ENCODE measurements at regions not wholly inside any gene's neighbourhood (a gene's known extent, or its start where the extent isn't known, plus 50 kb on each side); places are given as distances from the start of the nearest gene placed in this dataset.

DNA sequence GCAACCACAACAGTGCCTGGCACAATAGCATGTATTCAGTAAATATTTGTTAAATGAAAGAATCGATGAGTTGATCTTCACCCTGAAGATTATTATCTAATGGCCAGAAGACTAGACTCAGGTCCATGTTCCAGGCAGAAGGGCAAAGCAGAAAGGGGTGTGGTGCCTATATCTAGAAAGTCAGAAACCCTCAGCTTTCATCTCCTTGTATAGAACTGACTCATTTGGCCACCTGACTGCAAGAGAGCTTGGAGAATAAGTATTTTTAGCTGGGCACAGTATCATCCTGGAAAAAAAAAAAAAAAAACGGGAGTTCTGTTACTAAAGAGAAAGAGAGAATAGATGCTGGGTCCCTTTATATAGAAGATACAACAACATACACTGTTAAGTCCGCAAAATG, 69.7 kb upstream of the SPRED1 start:
- Histone ChIP-seq H3K9me3 (ENCODE audit: control insufficient read depth, low read length) (no peaks in the 10 kb centered on the region), H2BK5ac (ENCODE audit: low read depth, low read length, poor library complexity, severe bottlenecking) (no peak overlapping the region), H3K79me1 (replicated peaks; ENCODE audit: low read length, poor library complexity, severe bottlenecking) (no peaks in the 10 kb centered on the region), H2AK5ac (ENCODE audit: low read length, severe bottlenecking) (no peak overlapping the region), H3K4ac (ENCODE audit: low read depth in 1 of 2, low read length in 2 of 2) (no peak overlapping the region), H3K9ac (ENCODE audit: low read length) (no peak overlapping the region), H3K27ac (ENCODE audit: low read length, poor library complexity, severe bottlenecking) (no peak overlapping the region), H3K4me1 (ENCODE audit: control insufficient read depth, insufficient read depth, low read depth, low read length) (peaks cover 2% of the 10 kb centered on the region), H3K27me3 (ENCODE audit: control insufficient read depth in 1 of 2, insufficient read depth in 1 of 2, low read length in 2 of 2) (no peaks in the 10 kb centered on the region), H3K23ac (ENCODE audit: low read length in 2 of 2) (no peak overlapping the region), H3K18ac (ENCODE audit: low read depth in 1 of 2, low read length in 2 of 2) (no peak overlapping the region), H2BK12ac (ENCODE audit: low read length in 2 of 2) (no peak overlapping the region), H2AFZ (ENCODE audit: low read depth, low read length) (no peak overlapping the region), H3K4me3 (ENCODE audit: insufficient read depth in 1 of 2, low read depth in 1 of 2, low read length in 2 of 2) (no peak overlapping the region), H3K4me2 (ENCODE audit: low read length, poor library complexity, severe bottlenecking) (no peak overlapping the region), H2BK120ac (ENCODE audit: low read depth, low read length) (no peak overlapping the region), H3K36me3 (ENCODE audit: control insufficient read depth in 1 of 2, insufficient read depth in 2 of 2, low read depth in 1 of 2, low read length in 2 of 2) (no peaks in the 10 kb centered on the region), H4K91ac (ENCODE audit: low read length) (no peak overlapping the region), H2BK15ac (ENCODE audit: low read depth, poor library complexity, severe bottlenecking) (no peak overlapping the region), H4K8ac (ENCODE audit: low read length) (no peak overlapping the region), H3K14ac (ENCODE audit: low read length in 2 of 2) (no peak overlapping the region)
- DNase-seq, result no peak
- 96% methylated on average over 2 of the region's 3 CpGs for WGBS

DNA sequence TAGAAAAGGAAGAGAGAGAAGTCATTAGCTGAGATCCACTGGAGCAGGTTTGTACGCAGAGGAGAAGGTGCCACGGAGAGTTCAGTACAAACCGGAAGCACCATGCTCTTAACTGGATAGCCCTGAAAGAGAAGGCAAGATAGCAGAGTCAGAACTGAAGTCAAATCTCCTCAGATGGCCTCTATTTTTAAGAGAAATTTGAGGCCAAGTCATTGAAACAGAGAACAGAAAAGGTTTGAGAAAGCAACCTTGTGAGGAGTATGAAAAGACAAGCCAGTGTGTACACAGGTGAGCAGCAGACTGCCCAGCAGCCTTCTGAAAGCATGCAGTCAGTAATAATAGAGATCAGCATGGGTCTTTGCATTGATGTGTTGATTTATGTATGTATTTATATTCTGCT, 66.1 kb upstream of the SPRED1 start:
- 83% methylated on average over 3 of the region's 3 CpGs for WGBS
- no peaks in the 10 kb centered on the region for H3K79me1 ChIP-seq (replicated peaks; ENCODE audit: low read length, poor library complexity, severe bottlenecking)
- H3K36me3 ChIP-seq (ENCODE audit: control insufficient read depth in 1 of 2, insufficient read depth in 2 of 2, low read depth in 1 of 2, low read length in 2 of 2), result no peaks in the 10 kb centered on the region
- H3K4me3 ChIP-seq (ENCODE audit: insufficient read depth in 1 of 2, low read depth in 1 of 2, low read length in 2 of 2), result no peak overlapping the region
- no peak overlapping the region for H3K27ac ChIP-seq (ENCODE audit: low read length, poor library complexity, severe bottlenecking)
- H3K9me3 ChIP-seq (ENCODE audit: control insufficient read depth, low read length), result no peaks in the 10 kb centered on the region
- no peak overlapping the region for H3K14ac ChIP-seq (ENCODE audit: low read length in 2 of 2)
- no peak for DNase-seq
- H3K4me2 ChIP-seq (ENCODE audit: low read length, poor library complexity, severe bottlenecking), result no peak overlapping the region
- H2BK15ac ChIP-seq (ENCODE audit: low read depth, poor library complexity, severe bottlenecking), result no peak overlapping the region
- no peak overlapping the region for H2AK5ac ChIP-seq (ENCODE audit: low read length, severe bottlenecking)
- no peaks in the 10 kb centered on the region for H3K27me3 ChIP-seq (ENCODE audit: control insufficient read depth in 1 of 2, insufficient read depth in 1 of 2, low read length in 2 of 2)
- H2AFZ ChIP-seq (ENCODE audit: low read depth, low read length), result no peak overlapping the region
- no peak overlapping the region for H3K4ac ChIP-seq (ENCODE audit: low read depth in 1 of 2, low read length in 2 of 2)
- no peak overlapping the region for H3K23ac ChIP-seq (ENCODE audit: low read length in 2 of 2)
- H2BK12ac ChIP-seq (ENCODE audit: low read length in 2 of 2), result no peak overlapping the region
- no peak overlapping the region for H3K9ac ChIP-seq (ENCODE audit: low read length)
- H3K4me1 ChIP-seq (ENCODE audit: control insufficient read depth, insufficient read depth, low read depth, low read length), result peaks cover 6% of the 10 kb centered on the region
- H3K18ac ChIP-seq (ENCODE audit: low read depth in 1 of 2, low read length in 2 of 2), result no peak overlapping the region
- H2BK120ac ChIP-seq (ENCODE audit: low read depth, low read length), result no peak overlapping the region
- no peak overlapping the region for H2BK5ac ChIP-seq (ENCODE audit: low read depth, low read length, poor library complexity, severe bottlenecking)
- peak overlapping the region; percentile 37 for H4K8ac ChIP-seq (ENCODE audit: low read length)
- H4K91ac ChIP-seq (ENCODE audit: low read length), result no peak overlapping the region

DNA sequence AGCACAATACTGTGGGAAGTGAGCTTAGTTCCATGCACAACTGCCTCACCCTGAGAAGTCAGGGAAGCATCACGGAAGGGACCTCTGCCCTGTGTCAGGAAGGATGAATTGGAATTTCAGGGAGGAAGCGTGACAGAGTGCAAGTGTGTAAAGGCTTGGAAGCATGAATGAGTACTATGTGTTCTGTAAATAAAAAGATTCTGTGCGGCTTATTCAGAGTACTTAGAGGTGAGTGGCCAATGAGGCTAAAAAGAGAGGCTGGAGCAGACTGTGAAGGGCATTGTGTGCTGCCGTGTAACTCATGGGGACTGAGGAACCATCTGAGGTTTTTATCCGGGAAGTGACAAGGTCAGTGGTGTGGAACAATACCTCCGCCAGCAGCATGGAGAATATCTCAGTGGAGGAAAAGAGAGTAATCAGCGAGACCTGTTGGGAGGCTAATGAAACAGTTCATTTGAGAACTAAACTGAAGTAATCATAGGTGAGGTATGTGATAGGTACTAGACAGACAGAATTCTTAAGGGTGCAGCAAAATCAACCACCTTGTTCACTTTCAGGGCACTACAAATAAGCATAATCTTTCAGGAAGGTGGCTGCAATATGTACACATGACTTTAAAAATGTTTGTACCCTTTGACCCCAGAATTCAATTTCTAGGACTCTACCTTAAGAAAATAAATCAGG, 64.9 kb upstream of the SPRED1 start:
- Histone ChIP-seq H3K4me2 (ENCODE audit: low read length, poor library complexity, severe bottlenecking) (no peak overlapping the region), H3K18ac (ENCODE audit: low read depth in 1 of 2, low read length in 2 of 2) (no peak overlapping the region), H2BK15ac (ENCODE audit: low read depth, poor library complexity, severe bottlenecking) (no peak overlapping the region), H3K27me3 (ENCODE audit: control insufficient read depth in 1 of 2, insufficient read depth in 1 of 2, low read length in 2 of 2) (no peaks in the 10 kb centered on the region), H3K36me3 (ENCODE audit: control insufficient read depth in 1 of 2, insufficient read depth in 2 of 2, low read depth in 1 of 2, low read length in 2 of 2) (no peaks in the 10 kb centered on the region), H3K14ac (ENCODE audit: low read length in 2 of 2) (no peak overlapping the region), H4K8ac (ENCODE audit: low read length) (no peak overlapping the region), H3K9me3 (ENCODE audit: control insufficient read depth, low read length) (no peaks in the 10 kb centered on the region), H2AFZ (ENCODE audit: low read depth, low read length) (no peak overlapping the region), H3K79me1 (replicated peaks; ENCODE audit: low read length, poor library complexity, severe bottlenecking) (no peaks in the 10 kb centered on the region), H2BK12ac (ENCODE audit: low read length in 2 of 2) (no peak overlapping the region), H2BK5ac (ENCODE audit: low read depth, low read length, poor library complexity, severe bottlenecking) (no peak overlapping the region), H3K4ac (ENCODE audit: low read depth in 1 of 2, low read length in 2 of 2) (no peak overlapping the region), H3K23ac (ENCODE audit: low read length in 2 of 2) (no peak overlapping the region), H2AK5ac (ENCODE audit: low read length, severe bottlenecking) (no peak overlapping the region), H3K4me3 (ENCODE audit: insufficient read depth in 1 of 2, low read depth in 1 of 2, low read length in 2 of 2) (no peak overlapping the region), H4K91ac (ENCODE audit: low read length) (no peak overlapping the region), H3K4me1 (ENCODE audit: control insufficient read depth, insufficient read depth, low read depth, low read length) (peaks cover 8% of the 10 kb centered on the region), H3K27ac (ENCODE audit: low read length, poor library complexity, severe bottlenecking) (no peak overlapping the region), H2BK120ac (ENCODE audit: low read depth, low read length) (no peak overlapping the region), H3K9ac (ENCODE audit: low read length) (no peak overlapping the region)
- 67% methylated on average over 7 of the region's 7 CpGs for WGBS
- DNase-seq, result peak; percentile 61

DNA sequence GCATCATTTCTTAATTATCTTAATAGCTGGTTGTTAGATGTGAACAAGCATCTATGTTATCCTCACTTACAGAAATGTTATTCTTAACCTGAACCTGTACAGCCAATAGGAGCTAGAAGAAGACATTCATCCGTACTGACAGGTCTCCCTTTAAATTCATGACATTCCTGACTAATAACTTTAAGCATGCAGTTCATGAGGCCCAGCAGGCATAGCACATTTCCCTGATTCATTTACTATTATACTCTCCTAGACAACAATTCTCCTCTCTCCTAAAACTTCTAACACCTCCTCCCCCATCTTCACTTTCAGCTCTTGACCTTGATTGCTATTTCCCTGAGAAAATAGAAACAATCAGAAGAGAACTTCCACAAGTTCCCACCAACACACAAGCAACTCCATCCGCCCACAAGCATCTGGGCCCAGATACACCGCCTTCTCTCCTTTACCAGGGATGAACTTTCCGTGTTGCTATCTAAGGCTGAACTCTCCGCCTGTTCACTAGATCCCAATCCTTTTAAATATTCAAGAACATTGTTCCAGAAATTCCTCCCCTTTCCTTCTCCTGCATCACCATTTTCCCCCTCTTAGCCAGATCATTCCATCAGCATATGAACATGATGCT, 62.9 kb upstream of the SPRED1 start:
- DNase-seq, result no peak
- H3K4me3 ChIP-seq (ENCODE audit: insufficient read depth in 1 of 2, low read depth in 1 of 2, low read length in 2 of 2), result no peak overlapping the region
- no peaks in the 10 kb centered on the region for H3K27me3 ChIP-seq (ENCODE audit: control insufficient read depth in 1 of 2, insufficient read depth in 1 of 2, low read length in 2 of 2)
- peak overlapping the region; percentile 15 for H2AK5ac ChIP-seq (ENCODE audit: low read length, severe bottlenecking)
- no peaks in the 10 kb centered on the region for H3K9me3 ChIP-seq (ENCODE audit: control insufficient read depth, low read length)
- no peak overlapping the region for H2BK15ac ChIP-seq (ENCODE audit: low read depth, poor library complexity, severe bottlenecking)
- no peak overlapping the region for H3K14ac ChIP-seq (ENCODE audit: low read length in 2 of 2)
- no peak overlapping the region for H3K4ac ChIP-seq (ENCODE audit: low read depth in 1 of 2, low read length in 2 of 2)
- H2BK120ac ChIP-seq (ENCODE audit: low read depth, low read length), result no peak overlapping the region
- H3K18ac ChIP-seq (ENCODE audit: low read depth in 1 of 2, low read length in 2 of 2), result no peak overlapping the region
- H3K9ac ChIP-seq (ENCODE audit: low read length), result no peak overlapping the region
- H4K8ac ChIP-seq (ENCODE audit: low read length), result no peak overlapping the region
- no peak overlapping the region for H3K23ac ChIP-seq (ENCODE audit: low read length in 2 of 2)
- no peaks in the 10 kb centered on the region for H3K36me3 ChIP-seq (ENCODE audit: control insufficient read depth in 1 of 2, insufficient read depth in 2 of 2, low read depth in 1 of 2, low read length in 2 of 2)
- no peaks in the 10 kb centered on the region for H3K79me1 ChIP-seq (replicated peaks; ENCODE audit: low read length, poor library complexity, severe bottlenecking)
- H3K4me1 ChIP-seq (ENCODE audit: control insufficient read depth, insufficient read depth, low read depth, low read length), result peaks cover 8% of the 10 kb centered on the region
- peak overlapping the region; percentile 75 for H3K27ac ChIP-seq (ENCODE audit: low read length, poor library complexity, severe bottlenecking)
- WGBS, result 83% methylated on average over 5 of the region's 5 CpGs
- no peak overlapping the region for H3K4me2 ChIP-seq (ENCODE audit: low read length, poor library complexity, severe bottlenecking)
- no peak overlapping the region for H2AFZ ChIP-seq (ENCODE audit: low read depth, low read length)
- H2BK5ac ChIP-seq (ENCODE audit: low read depth, low read length, poor library complexity, severe bottlenecking), result no peak overlapping the region
- H4K91ac ChIP-seq (ENCODE audit: low read length), result no peak overlapping the region
- no peak overlapping the region for H2BK12ac ChIP-seq (ENCODE audit: low read length in 2 of 2)

Measured in mesenchymal stem cell (in vitro differentiated cells and primary cell).